ENCODE measurements at regions not wholly inside any gene's neighbourhood (a gene's known extent, or its start where the extent isn't known, plus 50 kb on each side); places are given as distances from the start of the nearest gene placed in this dataset.

- DNase-seq (ENCODE audit: low read depth), result no peak
These were observed 63.9 kb upstream of the CCDC196 start for GRCh38 chr14:66421990-66422946.

DNA sequence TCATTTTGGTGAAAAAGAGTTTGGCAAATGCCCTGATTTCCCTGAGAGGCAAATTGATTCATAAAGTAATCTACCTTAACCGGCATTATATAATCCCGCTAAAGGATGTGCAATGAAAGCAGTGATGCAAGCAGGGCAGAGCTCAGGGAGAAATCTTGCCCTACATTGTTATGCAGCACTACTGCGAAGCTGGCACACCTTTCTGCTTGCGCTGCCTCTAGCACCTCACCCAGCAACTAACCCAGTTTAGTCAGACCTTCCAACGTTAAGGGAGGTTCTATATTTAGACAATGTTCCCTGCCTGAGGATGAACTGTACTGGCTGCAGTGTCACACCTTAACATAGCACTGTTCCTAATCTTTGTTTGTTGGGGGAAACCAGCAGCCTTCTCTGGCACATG, 60.8 kb upstream of the CCDC196 start:
- no peak for DNase-seq (ENCODE audit: low read depth)

- no peak for DNase-seq (ENCODE audit: low read depth)
These were observed 59.7 kb upstream of the CCDC196 start for GRCh38 chr14:66426451-66426850.

DNA sequence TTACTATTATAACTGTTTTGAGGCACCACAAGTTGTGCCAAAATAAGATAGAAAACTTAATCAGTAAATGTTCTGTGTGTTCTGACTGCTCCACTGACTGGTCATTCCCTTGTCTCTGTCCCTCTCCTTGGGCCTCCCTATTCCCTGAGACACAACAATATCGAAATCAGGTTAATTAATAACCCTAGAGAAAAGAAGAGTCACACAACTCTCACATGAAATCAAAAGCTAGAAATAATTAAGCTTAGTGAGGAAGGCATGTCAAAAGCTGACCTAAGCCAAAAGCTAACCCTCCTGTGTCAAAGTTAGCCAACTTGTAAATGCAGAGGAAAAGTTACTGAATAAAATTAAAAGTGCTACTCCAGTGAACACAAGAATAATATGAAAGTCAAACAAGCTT, 53.8 kb upstream of the CCDC196 start:
- DNase-seq (ENCODE audit: low read depth), result no peak

- no peak for DNase-seq (ENCODE audit: low read depth)
These were observed 51.7 kb upstream of the CCDC196 start for GRCh38 chr14:66434464-66434863.

- no peak for DNase-seq (ENCODE audit: low read depth)
These were observed 50.5 kb upstream of the CCDC196 start for GRCh38 chr14:66435683-66436082.
